H9 (cell line): ENCODE measurements at regions not wholly inside any gene's neighbourhood (a gene's known extent, or its start where the extent isn't known, plus 50 kb on each side); places are given as distances from the start of the nearest gene placed in this dataset.
A peak's percentile ranks its signal among the peaks of the same experiment; 100 is the strongest.

Source experiments
- DNase-seq: peaks from one replicate; pipeline ENCODE4 v3.0.0-alpha.2; 2017
- H2AFZ ChIP-seq: one replicate; pipeline ENCODE4 v1.6.1; 2013; ENCODE audit warnings: mild to moderate bottlenecking, low read length, control low read depth, moderate library complexity
- H2AK5ac ChIP-seq: 2 replicates; pipeline ENCODE4 v1.6.1; 2013; ENCODE audit warnings: low read length, control low read depth, mixed read lengths; ENCODE audit not compliant: insufficient read length
- H2BK120ac ChIP-seq: one replicate; pipeline ENCODE4 v1.6.1; 2013; ENCODE audit warnings: low read depth, mild to moderate bottlenecking, low read length, control low read depth, inconsistent platforms; ENCODE audit not compliant: poor library complexity, severe bottlenecking
- H2BK12ac ChIP-seq: 2 replicates; pipeline ENCODE4 v1.6.1; 2013; ENCODE audit warnings: low read length, control low read depth, mixed read lengths, low read depth; ENCODE audit not compliant: insufficient read length
- H2BK15ac ChIP-seq: 2 replicates; pipeline ENCODE4 v1.6.1; 2013; ENCODE audit warnings: low read depth, low read length, control low read depth
- H2BK20ac ChIP-seq: one replicate; pipeline ENCODE4 v1.6.1; 2013; ENCODE audit warnings: low read depth, mild to moderate bottlenecking, low read length, control low read depth, inconsistent platforms; ENCODE audit not compliant: poor library complexity, severe bottlenecking
- H2BK5ac ChIP-seq: 2 replicates; pipeline ENCODE4 v1.6.1; 2013; ENCODE audit warnings: low read length, control low read depth, mixed read lengths; ENCODE audit not compliant: insufficient read length
- H3K14ac ChIP-seq: 2 replicates; pipeline ENCODE4 v1.6.1; 2013; ENCODE audit warnings: low read length, control low read depth; ENCODE audit not compliant: insufficient read depth
- H3K18ac ChIP-seq: 2 replicates; pipeline ENCODE4 v1.6.1; 2013; ENCODE audit warnings: low read depth, mild to moderate bottlenecking, mixed read lengths, low read length, control low read depth; ENCODE audit not compliant: insufficient read length
- H3K23ac ChIP-seq: 2 replicates; pipeline ENCODE4 v1.6.1; 2013; ENCODE audit warnings: low read length, control low read depth, mixed read lengths, low read depth; ENCODE audit not compliant: insufficient read length
- H3K23me2 ChIP-seq: 2 replicates; pipeline ENCODE4 v1.6.1; 2013; ENCODE audit warnings: low read depth, mild to moderate bottlenecking, mixed read lengths, low read length, control low read depth; ENCODE audit not compliant: insufficient read length, poor library complexity, severe bottlenecking
- H3K27ac ChIP-seq: 2 replicates; pipeline ENCODE4 v1.5.1; 2013; ENCODE audit warnings: low read length, control low read depth, mixed read lengths, low read depth; ENCODE audit not compliant: insufficient read length
- H3K27me3 ChIP-seq: 2 replicates; pipeline ENCODE4 v1.6.1; 2013; ENCODE audit warnings: low read length, control low read depth, inconsistent platforms; ENCODE audit not compliant: insufficient read depth
- H3K4ac ChIP-seq: 2 replicates; pipeline ENCODE4 v1.6.1; 2013; ENCODE audit warnings: low read depth, mild to moderate bottlenecking, control low read depth, inconsistent platforms, low read length, moderate library complexity
- H3K4me1 ChIP-seq: 2 replicates; pipeline ENCODE4 v1.6.1; 2013; ENCODE audit warnings: low read length, control low read depth, inconsistent platforms; ENCODE audit not compliant: insufficient read depth
- H3K4me2 ChIP-seq: 2 replicates; pipeline ENCODE4 v1.6.1; 2013; ENCODE audit warnings: low read length, control low read depth, mixed read lengths; ENCODE audit not compliant: insufficient read length, insufficient read depth
- H3K56ac ChIP-seq: 2 replicates; pipeline ENCODE4 v1.6.1; 2013; ENCODE audit warnings: low read depth, mild to moderate bottlenecking, mixed read lengths, low read length, control low read depth; ENCODE audit not compliant: insufficient read length
- H3K79me1 ChIP-seq: 2 replicates; pipeline ENCODE4 v1.6.1; 2013; ENCODE audit warnings: low read depth, mild to moderate bottlenecking, moderate library complexity, low read length, control low read depth, inconsistent platforms; ENCODE audit not compliant: insufficient read depth, poor library complexity, severe bottlenecking
- H3K79me2 ChIP-seq: 2 replicates; pipeline ENCODE4 v1.6.1; 2013; ENCODE audit warnings: low read length, control low read depth, inconsistent platforms; ENCODE audit not compliant: insufficient read depth
- H3K9ac ChIP-seq: 2 replicates; pipeline ENCODE4 v1.6.1; 2013; ENCODE audit warnings: low read length, control low read depth, mixed read lengths; ENCODE audit not compliant: insufficient read length; ENCODE audit errors: extremely low read depth
- H3K9me3 ChIP-seq: one replicate; pipeline ENCODE4 v1.6.1; 2013; ENCODE audit warnings: low read depth, low read length, inconsistent platforms; ENCODE audit not compliant: control insufficient read depth
- H3T11ph ChIP-seq: one replicate; pipeline ENCODE4 v1.6.1; 2013; ENCODE audit warnings: mild to moderate bottlenecking, low read length, control low read depth, inconsistent platforms
- H4K20me1 ChIP-seq: one replicate; pipeline ENCODE4 v1.6.1; 2013; ENCODE audit not compliant: control insufficient read depth, insufficient read length, insufficient read depth
- H4K5ac ChIP-seq: 2 replicates; pipeline ENCODE4 v1.6.1; 2013; ENCODE audit warnings: low read depth, mild to moderate bottlenecking, mixed read lengths, low read length, control low read depth; ENCODE audit not compliant: insufficient read length
- H4K8ac ChIP-seq: replicated peaks from 2 replicates; pipeline ENCODE4 v1.6.1; 2013; ENCODE audit warnings: low read length, control low read depth, mixed read lengths, low read depth; ENCODE audit not compliant: insufficient read length
- H4K91ac ChIP-seq: 2 replicates; pipeline ENCODE4 v1.6.1; 2013; ENCODE audit warnings: low read depth, mild to moderate bottlenecking, moderate library complexity, mixed read lengths, low read length, control low read depth; ENCODE audit not compliant: insufficient read length
- H3K27ac Mint-ChIP-seq, 3 experiments: 2 replicates in 2 of 3; 3 replicates in 1 of 3; pipeline ENCODE4 v1.8.0; 2020 to 2021; ENCODE audit warnings: mixed read lengths in 3 of 3, mild to moderate bottlenecking in 1 of 3, moderate library complexity in 1 of 3
- H3K27me3 Mint-ChIP-seq: 2 replicates; pipeline ENCODE4 v1.8.0; 2021; ENCODE audit warnings: low read depth, mild to moderate bottlenecking, moderate library complexity, mixed read lengths
- H3K36me3 Mint-ChIP-seq, 3 experiments: 2 replicates in 2 of 3; 3 replicates in 1 of 3; pipeline ENCODE4 v1.8.0; 2020 to 2021; ENCODE audit warnings: low read depth in 3 of 3, mixed read lengths in 3 of 3; ENCODE audit not compliant: insufficient read depth in 1 of 3
- H3K4me1 Mint-ChIP-seq, 2 experiments: 2 replicates each; pipeline ENCODE4 v1.8.0; 2020; ENCODE audit warnings: mixed read lengths in 2 of 2
- H3K4me3 Mint-ChIP-seq, 2 experiments: 2 replicates in 1 of 2; 3 replicates in 1 of 2; pipeline ENCODE4 v1.8.0; 2020 to 2021; ENCODE audit warnings: mild to moderate bottlenecking in 2 of 2, mixed read lengths in 2 of 2, moderate library complexity in 1 of 2
- H3K9me3 Mint-ChIP-seq, 2 experiments: 2 replicates in 1 of 2; 3 replicates in 1 of 2; pipeline ENCODE4 v1.8.0; 2020; ENCODE audit warnings: mild to moderate bottlenecking in 2 of 2, mixed read lengths in 2 of 2, moderate library complexity in 1 of 2
- CTCF ChIP-seq: fragments of 200-600 bp; sonication (generic); conservative IDR thresholded peaks from 3 replicates; pipeline ENCODE4 v1.8.0; 2021; ENCODE audit warnings: antibody characterized with exemption, mild to moderate bottlenecking
- WGBS: extraction: QIAGEN DNeasy Blood & Tissue Kit; methylation state at CpG from one replicate; pipeline ENCODE4 v1.1.7; 2013; ENCODE audit warnings: missing lambda C conversion rate, low lambda C conversion rate, mixed read lengths; ENCODE audit not compliant: insufficient read length; ENCODE audit errors: extremely low coverage; 5-methylcytosine and 5-hydroxymethylcytosine counted together

GRCh38 chr21:41589131-41589530, 81.2 kb upstream of the TMPRSS2 start:
- H2BK120ac ChIP-seq = no peak overlapping the region
- no peak overlapping the region for H3K9ac ChIP-seq
- H3K27me3 ChIP-seq = no peaks in the 10 kb centered on the region; the same call in 1 of the 2 replicates
- H3K4me2 ChIP-seq = no peak overlapping the region
- no peak overlapping the region for H3K14ac ChIP-seq
- Mint-ChIP-seq H3K27ac (no peak overlapping the region), H3K27me3 (peaks cover 50% of the 10 kb centered on the region), H3K9me3 (peaks cover 0 to 2% of the 10 kb centered on the region in 2 experiments; a peak in 4 of 5 replicates), H3K36me3 (peaks cover 0 to 5% (median 0%) of the 10 kb centered on the region in 3 experiments; a peak in 1 of 7 replicates), H3K4me1 (peaks cover 15 to 18% of the 10 kb centered on the region in 2 experiments), H3K4me3 (no peak overlapping the region)
- H2BK20ac ChIP-seq = no peak overlapping the region
- H2AK5ac ChIP-seq = no peak overlapping the region
- no peak overlapping the region for H2AFZ ChIP-seq
- H3K27ac ChIP-seq = no peak overlapping the region
- no peak overlapping the region for H3K23ac ChIP-seq
- no peak overlapping the region for H3K18ac ChIP-seq
- no peak overlapping the region for H4K5ac ChIP-seq
- no peak overlapping the region for H4K8ac ChIP-seq
- no peaks in the 10 kb centered on the region for H4K20me1 ChIP-seq
- H2BK15ac ChIP-seq = no peak overlapping the region
- no peak for DNase-seq
- H3K56ac ChIP-seq = no peak overlapping the region
- no peak overlapping the region for H3T11ph ChIP-seq
- peaks cover 10% of the 10 kb centered on the region for H3K4me1 ChIP-seq
- no peaks in the 10 kb centered on the region for H3K79me1 ChIP-seq
- no peak overlapping the region for H4K91ac ChIP-seq
- no CpG with 5 or more reads among the region's 2 CpGs for WGBS
- no peak overlapping the region for H2BK12ac ChIP-seq
- H2BK5ac ChIP-seq = no peak overlapping the region
- no peaks in the 10 kb centered on the region for H3K9me3 ChIP-seq
- H3K23me2 ChIP-seq = no peaks in the 10 kb centered on the region
- no peaks in the 10 kb centered on the region for H3K79me2 ChIP-seq
- TF ChIP-seq CTCF = peak; percentile 52; the same call in 2 of the 3 replicates
- H3K4ac ChIP-seq = no peak overlapping the region
